ENCODE measurements at regions not wholly inside any gene's neighbourhood (a gene's known extent, or its start where the extent isn't known, plus 50 kb on each side); places are given as distances from the start of the nearest gene placed in this dataset.
"Not testable (repeated sequence)": the region's sequence is repeated elsewhere in the genome, so short reads cannot be mapped to it uniquely, and the experiment has no call there.

DNA sequence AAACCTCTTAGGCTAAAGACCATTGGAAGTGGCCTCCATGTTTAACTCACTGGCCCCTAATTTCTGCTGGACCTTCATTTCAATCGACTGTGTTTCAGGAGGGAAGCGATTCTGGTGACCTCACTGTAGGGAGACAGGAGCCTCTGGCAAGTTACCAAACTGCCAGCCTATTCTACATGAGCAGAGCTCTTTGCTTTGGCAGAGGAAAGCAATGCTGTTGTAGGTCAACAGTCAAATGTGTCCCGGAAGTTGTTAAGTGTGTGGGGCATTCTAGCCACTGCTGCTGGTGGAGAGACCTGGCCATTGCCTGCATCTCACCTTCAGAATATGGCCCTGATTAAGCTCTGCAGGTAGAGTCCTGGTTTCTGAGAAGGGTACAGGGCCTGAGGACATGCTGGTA lies 306.8 kb upstream of the NOTCH2NLA start:
- POLR2A ChIA-PET; H3K27me3 ChIP-seq (ENCODE audit: control insufficient read depth, insufficient read depth, low read length); CTCF ChIA-PET; intact Hi-C loops (cut with micrococcal nuclease; ENCODE audit: unreplicated experiment); ATAC-seq; H3K36me3 ChIP-seq (ENCODE audit: control insufficient read depth, insufficient read depth, low read length); DNase-seq (ENCODE audit: low read depth, low spot score); H3K4me3 ChIP-seq (ENCODE audit: low read depth in 2 of 2, low read length in 2 of 2); in situ Hi-C loops (cut with HindIII; ENCODE audit: low pct_unique_long_range_greater_than_20kb, low sequenced_read_pairs); H3K4me1 ChIP-seq (ENCODE audit: control insufficient read depth, insufficient read depth, low read length); BruUV-seq (replicated peaks); H3K27ac ChIP-seq (ENCODE audit: low read length); H3K9me3 ChIP-seq (ENCODE audit: control insufficient read depth, insufficient read depth, low read depth, low read length): not testable (repeated sequence)

DNA sequence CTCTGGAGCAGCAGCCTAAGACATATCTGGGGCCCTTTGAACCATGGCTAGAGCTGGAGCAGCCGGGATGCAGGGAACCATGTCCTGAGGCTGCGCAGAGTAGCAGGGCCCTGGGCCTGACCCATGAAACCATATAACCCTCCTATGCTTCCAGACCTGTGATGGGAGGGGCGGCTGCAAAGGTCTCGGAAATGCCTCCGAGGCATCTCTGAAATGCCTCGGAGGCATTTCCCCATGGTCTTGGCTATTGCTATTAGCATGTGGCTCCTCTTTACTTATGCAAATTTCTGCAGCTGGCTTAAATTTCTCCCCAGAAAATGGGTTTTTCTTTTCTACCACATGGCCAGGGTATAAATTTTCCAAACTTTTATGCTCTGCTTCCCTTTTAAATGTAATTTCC lies 302.1 kb upstream of the NOTCH2NLA start:
- H3K4me1 ChIP-seq (ENCODE audit: control insufficient read depth, insufficient read depth, low read length); H3K27ac ChIP-seq (ENCODE audit: low read length); in situ Hi-C loops (cut with HindIII; ENCODE audit: low pct_unique_long_range_greater_than_20kb, low sequenced_read_pairs); H3K27me3 ChIP-seq (ENCODE audit: control insufficient read depth, insufficient read depth, low read length); intact Hi-C loops (cut with micrococcal nuclease; ENCODE audit: unreplicated experiment); BruUV-seq (replicated peaks); ATAC-seq; DNase-seq (ENCODE audit: low read depth, low spot score); H3K36me3 ChIP-seq (ENCODE audit: control insufficient read depth, insufficient read depth, low read length); H3K4me3 ChIP-seq (ENCODE audit: low read depth in 2 of 2, low read length in 2 of 2); POLR2A ChIA-PET; H3K9me3 ChIP-seq (ENCODE audit: control insufficient read depth, insufficient read depth, low read depth, low read length); CTCF ChIA-PET: not testable (repeated sequence)

DNA sequence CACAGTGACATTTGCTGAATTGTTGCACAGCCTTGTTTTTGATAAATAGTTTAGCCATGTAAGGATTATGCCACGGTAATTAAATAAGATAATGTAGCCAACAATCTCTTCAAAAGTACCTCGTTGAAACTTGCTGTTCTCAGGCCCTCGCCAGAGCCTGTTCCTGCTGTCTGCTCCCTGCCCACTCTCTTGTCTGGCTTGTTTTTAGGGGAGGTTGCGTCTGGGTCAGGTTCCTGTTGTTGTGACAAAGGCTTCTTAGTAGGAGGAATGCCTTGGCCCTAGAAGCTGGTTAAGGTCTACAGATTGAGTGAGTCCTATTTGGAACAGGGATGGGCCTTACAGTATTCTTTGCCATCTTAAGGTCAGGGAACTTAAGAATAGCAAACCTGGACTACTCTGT lies 294.0 kb upstream of the NOTCH2NLA start:
- ATAC-seq; in situ Hi-C loops (cut with HindIII; ENCODE audit: low pct_unique_long_range_greater_than_20kb, low sequenced_read_pairs); H3K4me3 ChIP-seq (ENCODE audit: low read depth in 2 of 2, low read length in 2 of 2); CTCF ChIA-PET; BruUV-seq (replicated peaks); H3K9me3 ChIP-seq (ENCODE audit: control insufficient read depth, insufficient read depth, low read depth, low read length); POLR2A ChIA-PET; intact Hi-C loops (cut with micrococcal nuclease; ENCODE audit: unreplicated experiment); H3K4me1 ChIP-seq (ENCODE audit: control insufficient read depth, insufficient read depth, low read length); H3K27ac ChIP-seq (ENCODE audit: low read length); H3K36me3 ChIP-seq (ENCODE audit: control insufficient read depth, insufficient read depth, low read length); DNase-seq (ENCODE audit: low read depth, low spot score); H3K27me3 ChIP-seq (ENCODE audit: control insufficient read depth, insufficient read depth, low read length): not testable (repeated sequence)

DNA sequence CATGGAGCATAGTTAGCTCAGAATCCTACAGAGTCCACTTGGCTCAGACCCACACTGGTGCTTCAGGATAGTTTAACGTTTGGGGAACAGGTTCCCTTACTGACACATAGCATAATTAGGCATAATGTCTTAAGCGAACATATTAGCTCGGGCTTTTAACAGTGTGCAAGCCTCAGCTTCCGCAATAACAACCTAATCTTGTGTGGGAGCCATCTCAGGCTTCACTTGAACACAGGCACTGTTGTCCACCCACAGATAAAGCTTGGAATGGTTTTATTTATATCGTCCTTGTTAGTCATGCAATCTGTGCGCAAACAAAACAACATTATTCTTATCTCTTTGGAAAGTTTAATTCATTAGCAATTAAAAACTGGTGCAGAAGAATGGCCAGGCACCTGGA lies 293.5 kb upstream of the NOTCH2NLA start:
- H3K9me3 ChIP-seq (ENCODE audit: control insufficient read depth, insufficient read depth, low read depth, low read length); H3K4me1 ChIP-seq (ENCODE audit: control insufficient read depth, insufficient read depth, low read length); in situ Hi-C loops (cut with HindIII; ENCODE audit: low pct_unique_long_range_greater_than_20kb, low sequenced_read_pairs); CTCF ChIA-PET; H3K36me3 ChIP-seq (ENCODE audit: control insufficient read depth, insufficient read depth, low read length); H3K27ac ChIP-seq (ENCODE audit: low read length); BruUV-seq (replicated peaks); DNase-seq (ENCODE audit: low read depth, low spot score); H3K27me3 ChIP-seq (ENCODE audit: control insufficient read depth, insufficient read depth, low read length); POLR2A ChIA-PET; intact Hi-C loops (cut with micrococcal nuclease; ENCODE audit: unreplicated experiment); H3K4me3 ChIP-seq (ENCODE audit: low read depth in 2 of 2, low read length in 2 of 2); ATAC-seq: not testable (repeated sequence)

DNA sequence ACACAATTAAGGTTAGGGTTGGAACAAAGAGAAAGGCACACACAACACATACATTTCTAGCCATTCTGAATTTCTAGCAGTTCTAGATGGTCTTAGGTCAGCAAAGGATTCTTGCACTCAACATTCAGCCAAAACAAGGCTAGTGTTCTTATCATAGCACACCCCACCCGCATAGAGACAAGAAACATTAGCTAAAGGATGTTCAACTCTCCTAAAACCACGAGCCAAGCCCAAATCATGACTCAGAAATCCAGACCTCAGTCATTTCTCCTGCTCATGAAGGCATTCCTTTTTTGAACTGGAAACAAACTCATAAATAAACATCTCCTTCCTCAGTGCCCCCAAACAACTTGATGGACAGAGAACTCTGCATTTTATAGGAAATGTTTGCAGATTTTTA lies 293.0 kb upstream of the NOTCH2NLA start:
- H3K36me3 ChIP-seq (ENCODE audit: control insufficient read depth, insufficient read depth, low read length); H3K4me3 ChIP-seq (ENCODE audit: low read depth in 2 of 2, low read length in 2 of 2); H3K4me1 ChIP-seq (ENCODE audit: control insufficient read depth, insufficient read depth, low read length); CTCF ChIA-PET; DNase-seq (ENCODE audit: low read depth, low spot score); H3K9me3 ChIP-seq (ENCODE audit: control insufficient read depth, insufficient read depth, low read depth, low read length); intact Hi-C loops (cut with micrococcal nuclease; ENCODE audit: unreplicated experiment); POLR2A ChIA-PET; in situ Hi-C loops (cut with HindIII; ENCODE audit: low pct_unique_long_range_greater_than_20kb, low sequenced_read_pairs); BruUV-seq (replicated peaks); H3K27ac ChIP-seq (ENCODE audit: low read length); H3K27me3 ChIP-seq (ENCODE audit: control insufficient read depth, insufficient read depth, low read length); ATAC-seq: not testable (repeated sequence)

DNA sequence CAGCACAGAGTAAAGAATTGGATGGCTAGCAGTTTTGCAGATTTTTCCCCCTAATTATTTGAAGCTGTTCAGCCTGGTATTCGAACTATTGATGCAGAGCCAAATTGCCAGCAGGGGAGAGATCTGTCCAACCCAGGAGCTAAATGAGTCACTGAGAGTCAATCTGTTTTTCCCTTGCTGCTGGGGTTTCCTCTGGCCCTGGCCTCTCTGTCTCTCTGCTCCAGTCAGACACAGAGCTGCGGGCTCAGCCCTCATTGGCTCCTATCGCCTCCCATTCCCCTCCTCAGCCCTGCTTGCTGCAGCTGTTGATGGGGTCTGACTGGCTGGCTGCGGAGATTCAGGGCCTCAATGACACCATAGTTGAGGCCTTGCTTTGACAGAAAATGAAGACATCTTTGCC lies 284.9 kb upstream of the NOTCH2NLA start:
- ATAC-seq; BruUV-seq (replicated peaks); H3K27me3 ChIP-seq (ENCODE audit: control insufficient read depth, insufficient read depth, low read length); DNase-seq (ENCODE audit: low read depth, low spot score); H3K27ac ChIP-seq (ENCODE audit: low read length); H3K4me1 ChIP-seq (ENCODE audit: control insufficient read depth, insufficient read depth, low read length); in situ Hi-C loops (cut with HindIII; ENCODE audit: low pct_unique_long_range_greater_than_20kb, low sequenced_read_pairs); CTCF ChIA-PET; intact Hi-C loops (cut with micrococcal nuclease; ENCODE audit: unreplicated experiment); H3K9me3 ChIP-seq (ENCODE audit: control insufficient read depth, insufficient read depth, low read depth, low read length); H3K4me3 ChIP-seq (ENCODE audit: low read depth in 2 of 2, low read length in 2 of 2); POLR2A ChIA-PET; H3K36me3 ChIP-seq (ENCODE audit: control insufficient read depth, insufficient read depth, low read length): not testable (repeated sequence)

DNA sequence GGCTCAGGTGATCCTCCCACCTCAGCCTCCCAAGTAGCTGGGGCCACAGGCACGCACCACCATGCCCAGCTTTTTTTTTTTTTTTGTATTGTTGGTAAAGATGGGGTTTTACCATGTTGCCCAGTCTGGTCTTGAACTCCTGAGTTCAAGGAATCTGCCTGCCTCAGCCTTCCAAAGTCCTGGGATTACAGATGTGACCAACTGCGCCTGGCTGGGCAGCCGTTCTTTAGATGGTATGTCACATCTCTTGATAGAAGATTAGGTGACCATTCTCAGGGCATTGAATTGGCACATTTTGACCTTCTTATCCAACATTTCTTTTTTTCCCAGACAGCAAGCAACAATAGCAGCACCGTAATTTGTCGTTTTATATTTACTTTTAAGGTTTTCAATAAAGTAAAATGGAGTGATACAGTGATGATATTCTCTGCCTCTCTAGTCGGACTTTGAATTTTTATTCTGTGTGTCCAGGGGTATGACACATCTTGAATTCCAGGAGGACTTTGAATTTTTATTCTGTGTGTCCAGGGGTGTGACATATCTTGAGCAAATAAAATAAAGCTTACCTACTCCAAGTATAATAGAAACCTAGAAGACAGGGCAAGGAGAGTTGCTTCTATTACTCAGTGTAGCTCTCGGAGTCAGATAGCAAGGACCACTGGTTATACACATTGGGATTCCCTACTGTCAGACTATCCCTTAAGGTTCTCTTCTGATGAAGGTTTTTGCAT lies 282.4 kb upstream of the NOTCH2NLA start:
- in situ Hi-C loops (cut with HindIII; ENCODE audit: low pct_unique_long_range_greater_than_20kb, low sequenced_read_pairs); ATAC-seq; H3K27me3 ChIP-seq (ENCODE audit: control insufficient read depth, insufficient read depth, low read length); H3K4me3 ChIP-seq (ENCODE audit: low read depth in 2 of 2, low read length in 2 of 2); DNase-seq (ENCODE audit: low read depth, low spot score); H3K9me3 ChIP-seq (ENCODE audit: control insufficient read depth, insufficient read depth, low read depth, low read length); H3K4me1 ChIP-seq (ENCODE audit: control insufficient read depth, insufficient read depth, low read length); CTCF ChIA-PET; H3K36me3 ChIP-seq (ENCODE audit: control insufficient read depth, insufficient read depth, low read length); BruUV-seq (replicated peaks); POLR2A ChIA-PET; intact Hi-C loops (cut with micrococcal nuclease; ENCODE audit: unreplicated experiment); H3K27ac ChIP-seq (ENCODE audit: low read length): not testable (repeated sequence)
